HG03108 (cell line): ENCODE measurements at regions not wholly inside any gene's neighbourhood (a gene's known extent, or its start where the extent isn't known, plus 50 kb on each side); places are given as distances from the start of the nearest gene placed in this dataset.
"Not testable (repeated sequence)": the region's sequence is repeated elsewhere in the genome, so short reads cannot be mapped to it uniquely, and the experiment has no call there.

Experiments
- ATAC-seq: cut with Tn5 transposase; IDR thresholded peaks from one replicate; pipeline ENCODE4 v1.9.1; 2021; ENCODE audit warnings: moderate library complexity; ENCODE audit not compliant: unreplicated experiment

GRCh38 chr9:29189221-29189620 is 1615.9 kb upstream of the C9orf72 start:
- ATAC-seq = not testable (repeated sequence)

DNA sequence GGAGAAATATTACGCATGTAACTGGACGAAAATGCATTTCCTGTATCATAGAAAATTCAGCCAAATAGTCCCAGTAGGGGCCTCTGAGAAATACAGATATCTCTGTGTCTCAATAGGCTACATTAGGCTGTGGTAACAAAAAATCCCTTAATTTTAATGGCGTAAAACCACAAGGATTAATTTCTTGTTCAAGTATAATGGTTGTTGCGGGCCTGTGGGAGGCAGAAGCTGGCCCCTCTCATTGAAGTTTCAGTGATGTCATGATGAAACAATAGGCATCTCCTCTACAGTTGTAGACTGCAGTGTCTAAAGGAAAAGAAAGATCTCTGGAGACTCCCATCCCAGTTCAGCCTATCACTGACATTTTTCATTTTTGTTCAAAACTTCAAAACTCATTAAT is 1625.6 kb upstream of the C9orf72 start:
- ATAC-seq = no peak

- ATAC-seq = no peak
These were observed 1626.7 kb upstream of the C9orf72 start for GRCh38 chr9:29199975-29200374.

GRCh38 chr9:29200650-29201049 is 1627.4 kb upstream of the C9orf72 start:
- no peak for ATAC-seq

DNA sequence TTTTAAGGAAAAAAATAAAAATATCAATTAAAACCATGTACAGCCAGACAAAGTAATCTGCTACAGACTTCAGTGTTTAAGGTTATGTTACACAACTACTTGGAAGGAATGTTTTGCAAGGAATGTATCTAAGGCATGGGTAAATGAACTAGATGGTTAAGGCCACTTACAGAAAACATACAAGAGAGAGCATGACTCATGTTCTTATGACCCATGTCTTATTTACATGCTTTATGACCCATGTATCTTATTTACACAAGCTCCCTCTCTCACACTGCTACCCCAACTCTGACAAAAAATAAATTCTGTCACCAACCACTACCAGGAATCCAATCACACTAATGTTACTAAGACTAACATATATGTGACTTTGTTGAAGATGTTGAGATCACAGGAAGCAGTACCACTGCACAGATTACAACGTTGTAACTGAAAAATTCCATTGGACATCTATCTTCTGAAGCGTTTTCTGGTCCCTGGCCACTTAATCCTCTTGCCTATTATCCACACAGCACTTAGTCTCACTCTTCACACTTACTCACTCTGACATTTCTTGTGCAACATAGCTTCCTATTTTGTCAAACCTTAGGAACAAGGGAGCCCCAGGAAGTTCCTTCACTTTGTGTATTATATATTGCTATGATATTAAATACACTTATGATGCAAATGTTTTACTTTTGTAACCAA is 1630.1 kb upstream of the C9orf72 start:
- no peak for ATAC-seq

DNA sequence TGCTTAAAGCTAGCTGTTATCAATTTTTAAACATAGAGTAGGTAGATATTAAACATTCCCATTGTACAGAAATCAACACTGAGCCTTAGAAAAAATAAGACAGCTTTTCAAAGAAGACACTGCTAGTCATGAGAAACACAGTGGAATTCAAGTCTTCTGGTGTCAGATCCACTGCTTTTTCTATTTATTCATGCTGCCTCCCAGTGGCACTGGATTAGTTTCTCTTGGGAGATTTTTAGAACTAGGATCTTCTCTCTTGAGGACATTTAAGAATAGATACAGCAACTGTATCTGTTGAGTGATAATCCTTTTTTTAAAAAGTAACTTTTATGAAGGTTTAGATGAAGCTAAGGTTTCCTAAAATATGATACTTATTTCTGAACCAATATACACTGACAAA is 1635.4 kb upstream of the C9orf72 start:
- no peak for ATAC-seq

DNA sequence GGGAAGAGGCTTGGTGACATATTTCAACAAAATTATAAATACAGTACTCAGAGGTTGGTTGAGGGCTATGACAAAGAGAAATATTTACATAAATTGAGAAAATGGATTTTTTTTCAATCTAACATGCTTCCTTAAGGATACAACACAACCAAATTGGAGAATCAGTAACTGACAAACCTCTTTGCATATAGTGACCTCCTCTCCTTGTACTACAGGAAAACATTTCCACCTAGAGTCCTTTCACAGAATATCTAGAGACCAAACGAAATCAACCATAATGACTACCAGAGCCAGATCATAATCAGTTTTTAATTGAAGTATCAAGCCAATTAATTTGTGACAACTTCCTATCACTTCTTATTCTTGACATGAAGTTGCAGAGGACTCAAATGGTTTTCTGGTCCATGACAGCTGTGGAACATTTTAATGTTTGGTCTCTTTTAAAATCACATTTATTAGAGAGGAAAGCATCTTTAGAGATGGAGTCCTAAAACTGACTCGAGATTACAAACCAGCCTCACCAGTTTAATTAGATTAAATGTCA is 1636.5 kb upstream of the C9orf72 start:
- no peak for ATAC-seq

DNA sequence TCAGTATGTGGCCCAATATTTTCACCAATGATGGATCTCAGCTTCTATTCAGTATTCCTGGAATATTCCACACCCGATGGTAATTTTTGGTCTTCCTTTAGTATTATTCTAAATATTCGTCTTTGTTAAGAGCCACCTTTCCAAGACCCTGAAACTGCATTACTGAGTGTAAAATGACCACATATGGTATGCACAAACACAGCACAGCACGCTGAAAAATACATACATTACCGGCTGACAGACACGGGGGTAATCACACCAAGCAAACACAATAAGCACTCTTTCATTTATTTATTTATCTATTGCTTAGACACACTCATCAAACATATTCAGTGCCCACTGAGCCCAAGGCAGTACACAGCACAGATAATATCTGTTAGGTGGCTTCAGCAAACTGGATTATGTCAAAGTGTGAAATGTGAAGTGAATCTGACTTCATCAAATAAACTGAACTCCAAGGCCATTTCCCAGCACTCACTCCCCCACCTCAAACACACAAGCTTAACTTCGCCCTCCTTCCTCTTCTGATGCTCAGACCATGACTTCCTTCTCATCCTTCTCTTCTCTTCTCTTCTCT is 1637.8 kb upstream of the C9orf72 start:
- no peak for ATAC-seq

- ATAC-seq = peak; percentile 83
These were observed 1638.5 kb upstream of the C9orf72 start for GRCh38 chr9:29211580-29212396.

GRCh38 chr9:29212397-29213387 is 1639.4 kb upstream of the C9orf72 start:
- no peak for ATAC-seq

GRCh38 chr9:29213417-29214153 is 1640.3 kb upstream of the C9orf72 start, which contains the start of gene LINGO2:
Gene LINGO2 (minus strand): TSS chr9:29213601.
- no peak for ATAC-seq

- no peak for ATAC-seq
These were observed 1640.9 kb upstream of the C9orf72 start for GRCh38 chr9:29214154-29214689.

DNA sequence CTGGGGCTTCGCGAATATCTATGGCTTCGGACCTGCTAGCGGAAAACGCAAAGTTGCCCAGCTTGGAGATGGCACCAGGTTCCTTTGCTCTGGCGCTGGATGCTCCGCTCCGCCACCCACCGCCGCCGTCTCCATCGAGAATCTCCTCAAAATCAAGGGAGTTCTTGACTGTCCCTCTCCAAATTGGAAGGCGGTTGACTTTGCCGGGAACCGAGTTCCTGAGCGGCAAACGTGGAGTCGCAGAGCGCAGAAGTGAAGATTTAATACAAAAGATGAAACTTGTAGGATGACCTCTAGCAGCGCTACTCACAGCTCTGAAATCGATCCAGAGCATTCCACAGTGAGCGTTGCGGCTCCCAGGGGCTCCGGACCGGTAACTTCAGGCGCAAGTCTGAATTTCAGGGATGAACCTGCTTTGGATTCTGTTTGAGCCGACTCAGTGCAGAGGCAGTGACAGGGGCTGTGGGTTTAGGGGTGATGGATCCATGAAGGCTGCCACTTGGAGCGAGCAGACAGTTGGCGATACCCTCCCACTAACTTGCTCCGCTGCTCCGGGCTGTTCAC is 1641.5 kb upstream of the C9orf72 start:
- no peak for ATAC-seq

- ATAC-seq = no peak
These were observed 1644.7 kb upstream of the C9orf72 start for GRCh38 chr9:29217966-29218365.

DNA sequence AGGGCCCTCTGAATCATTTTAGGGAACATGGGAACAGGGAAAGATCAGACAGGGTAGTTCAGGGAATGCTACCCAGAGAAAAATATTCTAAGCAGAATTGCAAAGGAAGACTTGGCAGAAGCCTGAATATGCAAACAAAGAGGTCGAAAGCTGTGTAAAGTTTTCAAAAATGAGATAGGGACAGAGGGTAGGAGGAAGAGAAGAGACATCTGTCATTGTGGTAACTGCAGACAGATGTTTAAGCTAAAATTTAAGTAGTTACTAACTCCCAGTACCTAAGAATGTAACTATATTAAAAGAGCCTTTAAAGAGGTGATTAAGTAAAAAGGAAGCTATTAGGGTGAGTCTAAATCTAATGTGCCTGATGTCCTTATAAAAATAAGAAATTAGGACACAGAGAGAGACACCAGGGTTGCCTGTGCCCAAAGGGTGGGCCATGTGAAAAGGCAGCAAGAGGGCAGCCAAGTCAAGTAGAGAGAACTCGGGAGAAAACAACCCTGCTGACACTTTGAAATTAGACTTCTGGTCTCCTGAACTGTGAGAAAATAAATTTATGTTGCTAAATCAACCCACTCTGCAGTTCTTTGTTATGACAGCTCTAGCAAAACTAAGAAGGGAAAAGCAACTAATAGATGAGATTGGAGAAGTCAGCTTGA is 1647.4 kb upstream of the C9orf72 start:
- no peak for ATAC-seq

DNA sequence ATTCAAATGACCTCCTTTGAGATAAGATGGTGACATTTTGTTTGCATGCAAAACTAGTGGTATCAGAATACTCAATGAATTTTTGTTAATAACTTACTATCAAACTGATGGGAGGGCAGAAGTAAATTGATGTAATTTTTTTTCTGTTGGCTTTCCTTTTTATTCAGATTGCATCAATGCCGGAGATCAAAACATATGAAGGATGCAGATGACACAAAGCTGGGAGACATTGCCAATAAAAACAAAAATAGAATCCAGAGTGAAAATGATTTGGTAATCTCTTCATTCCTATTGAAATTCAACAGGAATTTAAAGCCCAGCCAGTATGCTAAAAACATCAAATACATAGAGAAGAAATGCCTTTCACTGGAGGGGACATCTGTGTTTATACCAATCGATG is 1655.3 kb upstream of the C9orf72 start:
- no peak for ATAC-seq

- ATAC-seq = no peak
These were observed 1657.7 kb upstream of the C9orf72 start for GRCh38 chr9:29230931-29231330.

DNA sequence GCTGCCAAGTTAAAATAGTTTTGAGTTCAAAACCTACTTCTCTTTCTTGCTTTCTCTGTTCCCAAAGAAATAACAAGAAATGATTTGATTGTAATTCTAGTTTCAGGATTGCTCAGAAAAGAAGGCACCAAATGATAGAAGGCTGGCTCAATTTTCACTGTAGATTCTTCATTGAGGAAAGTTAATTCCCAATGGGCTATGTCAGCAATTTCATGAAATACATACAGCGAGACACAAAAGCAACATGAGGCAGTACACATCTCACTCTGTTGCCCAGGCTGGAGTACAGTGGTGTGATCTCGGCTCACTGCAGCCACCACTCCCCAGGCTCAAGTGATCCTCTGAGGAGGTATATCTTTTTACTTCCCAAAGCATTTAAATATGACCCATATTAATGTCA is 1659.9 kb upstream of the C9orf72 start:
- no peak for ATAC-seq

DNA sequence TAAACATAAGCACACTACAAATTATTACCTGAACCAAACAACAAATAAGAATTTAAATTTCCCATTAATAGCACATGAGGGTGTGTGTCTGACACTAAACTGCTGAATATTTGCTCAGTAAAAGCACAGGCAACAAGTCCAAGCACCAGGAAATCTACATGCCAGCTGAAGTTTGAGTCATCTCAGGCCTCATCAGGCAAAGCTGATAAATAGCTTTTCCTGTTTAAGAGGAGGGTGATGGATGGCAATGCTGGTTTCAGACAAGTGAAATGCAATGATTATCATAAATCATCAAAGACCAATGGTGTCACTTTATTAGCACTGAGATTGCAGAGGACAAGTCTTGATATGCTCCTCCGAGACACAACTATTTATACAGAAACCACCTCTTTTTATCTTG is 1668.0 kb upstream of the C9orf72 start:
- no peak for ATAC-seq
